Thymus (tissue), 11 donors: ENCODE measurements at regions not wholly inside any gene's neighbourhood (a gene's known extent, or its start where the extent isn't known, plus 50 kb on each side); places are given as distances from the start of the nearest gene placed in this dataset.

Source experiments
- DNase-seq, 9 donors: peaks; one replicate each; pipeline ENCODE4 v3.0.0-alpha.2; 2013; ENCODE audit warnings: low spot score in 9 of 9, low read depth in 6 of 9, missing footprints in 1 of 9
- H3K27ac ChIP-seq, 2 donors: one replicate each; pipeline ENCODE4 v1.5.1; 2013; ENCODE audit warnings: control low read depth in 1 of 2, low read depth in 1 of 2, low read length in 1 of 2, mild to moderate bottlenecking in 1 of 2, moderate library complexity in 1 of 2
- H3K27me3 ChIP-seq, 2 donors: one replicate each; pipeline ENCODE4 v1.5.1; 2013; ENCODE audit warnings: low read length in 1 of 2; ENCODE audit not compliant: control insufficient read depth in 2 of 2, insufficient read depth in 1 of 2
- H3K36me3 ChIP-seq, 2 donors: one replicate each; pipeline ENCODE4 v1.5.1; 2013; ENCODE audit warnings: low read length in 1 of 2, mild to moderate bottlenecking in 1 of 2, moderate library complexity in 1 of 2; ENCODE audit not compliant: control insufficient read depth in 2 of 2, insufficient read depth in 2 of 2
- H3K4me1 ChIP-seq, 2 donors: one replicate each; pipeline ENCODE4 v1.5.1; 2013; ENCODE audit warnings: low read length in 2 of 2; ENCODE audit not compliant: control insufficient read depth in 2 of 2, insufficient read depth in 2 of 2
- H3K4me3 ChIP-seq, 2 donors: one replicate each; pipeline ENCODE4 v1.5.1; 2013; ENCODE audit warnings: low read length in 2 of 2, control low read depth in 1 of 2, mild to moderate bottlenecking in 1 of 2
- H3K9me3 ChIP-seq, 2 donors: one replicate each; pipeline ENCODE4 v1.5.1; 2013; ENCODE audit warnings: low read length in 1 of 2, mild to moderate bottlenecking in 1 of 2; ENCODE audit not compliant: control insufficient read depth in 2 of 2, insufficient read depth in 1 of 2
- WGBS: extraction: QIAGEN DNeasy Blood & Tissue Kit; methylation state at CpG from one replicate; pipeline ENCODE4 v1.1.7; 2013; 5-methylcytosine and 5-hydroxymethylcytosine counted together
- donor health status: healthy.

DNA sequence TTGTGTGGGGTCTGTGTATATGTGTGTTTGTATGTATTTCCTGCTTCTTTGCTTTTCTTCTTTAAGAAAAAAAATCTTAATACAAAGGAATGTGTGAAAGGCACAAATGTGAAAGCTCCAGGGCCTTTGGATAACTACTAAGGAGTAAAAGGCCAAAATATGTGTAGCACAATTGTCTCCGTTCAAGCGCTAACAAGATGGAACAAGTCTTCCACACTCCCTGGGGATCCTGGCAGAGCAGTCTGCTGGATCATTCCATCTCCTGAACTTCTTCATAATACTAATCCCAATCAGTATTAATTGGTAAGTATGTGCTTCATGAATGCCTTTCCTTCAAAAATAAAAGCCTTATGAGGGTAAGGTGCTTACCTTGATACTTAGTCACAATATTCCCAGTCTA lies 462.5 kb upstream of the TBX3 start:
- no peak overlapping the region for H3K4me3 ChIP-seq
- no peaks in the 10 kb centered on the region for H3K9me3 ChIP-seq
- H3K27me3 ChIP-seq, result no peaks in the 10 kb centered on the region
- WGBS, result 96% methylated on average over 2 of the region's 2 CpGs
- DNase-seq, result no peak
- H3K36me3 ChIP-seq, result no peaks in the 10 kb centered on the region
- H3K27ac ChIP-seq, result no peak overlapping the region
- no peaks in the 10 kb centered on the region for H3K4me1 ChIP-seq

DNA sequence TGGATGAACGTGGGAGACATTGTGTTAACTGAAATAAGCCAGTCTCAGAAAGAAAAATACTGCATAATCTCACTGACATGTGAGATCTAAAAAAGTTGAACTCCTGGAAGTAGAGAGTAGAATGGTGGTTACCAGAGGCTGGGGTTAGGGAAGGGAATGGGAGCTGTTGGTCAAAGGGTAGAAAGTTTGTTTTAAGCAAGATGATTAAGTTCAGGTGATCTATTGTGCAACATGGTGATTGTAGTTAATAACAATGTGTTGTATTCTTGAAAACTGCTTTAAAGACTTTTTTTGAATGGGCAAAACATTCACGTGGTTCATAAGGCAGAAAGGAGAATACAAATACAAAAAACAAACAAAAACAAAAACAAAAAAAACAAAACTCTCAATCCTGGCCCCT lies 460.4 kb upstream of the TBX3 start:
- Histone ChIP-seq H3K27me3 (no peaks in the 10 kb centered on the region), H3K27ac (no peak overlapping the region), H3K4me1 (no peaks in the 10 kb centered on the region), H3K36me3 (no peaks in the 10 kb centered on the region), H3K9me3 (no peaks in the 10 kb centered on the region), H3K4me3 (no peak overlapping the region)
- no peak for DNase-seq
- 55% methylated on average over 2 of the region's 2 CpGs for WGBS

DNA sequence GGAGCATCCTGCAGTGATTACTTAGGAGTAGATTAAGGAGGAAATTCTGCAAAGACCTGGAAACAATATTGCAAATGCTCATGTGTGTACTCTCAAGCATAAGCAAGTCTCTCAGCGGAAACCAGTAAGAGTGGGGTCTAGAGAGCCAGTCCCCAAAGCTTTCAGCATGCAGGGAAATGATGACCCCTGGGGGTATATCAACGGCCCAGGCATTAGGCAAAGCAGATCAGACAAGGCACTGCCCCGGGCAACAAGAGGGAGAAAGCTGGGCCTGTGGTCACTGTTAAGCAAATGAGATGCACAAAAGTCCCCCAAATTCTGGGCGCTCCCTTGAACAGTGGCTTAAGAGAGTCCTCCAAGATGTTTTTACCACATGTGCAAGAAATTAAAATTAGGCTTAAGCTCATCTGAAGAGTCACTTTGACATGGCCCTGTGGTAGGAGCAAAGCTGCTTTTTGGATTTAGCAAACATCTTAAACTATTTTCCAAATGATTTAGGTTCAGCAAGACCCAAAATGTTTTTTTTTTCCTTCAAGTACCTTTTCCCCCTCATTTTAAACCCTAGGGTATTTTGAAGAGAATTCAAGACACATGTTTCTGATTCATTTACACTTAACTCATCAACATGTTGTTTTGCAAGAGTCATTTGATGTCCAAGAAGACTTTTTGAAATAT lies 457.1 kb upstream of the TBX3 start:
- Histone ChIP-seq H3K4me3 (no peak overlapping the region), H3K9me3 (no peaks in the 10 kb centered on the region), H3K27ac (no peak overlapping the region), H3K27me3 (no peaks in the 10 kb centered on the region), H3K4me1 (no peaks in the 10 kb centered on the region), H3K36me3 (no peaks in the 10 kb centered on the region)
- WGBS, result 79% methylated on average over 4 of the region's 4 CpGs
- no peak for DNase-seq

DNA sequence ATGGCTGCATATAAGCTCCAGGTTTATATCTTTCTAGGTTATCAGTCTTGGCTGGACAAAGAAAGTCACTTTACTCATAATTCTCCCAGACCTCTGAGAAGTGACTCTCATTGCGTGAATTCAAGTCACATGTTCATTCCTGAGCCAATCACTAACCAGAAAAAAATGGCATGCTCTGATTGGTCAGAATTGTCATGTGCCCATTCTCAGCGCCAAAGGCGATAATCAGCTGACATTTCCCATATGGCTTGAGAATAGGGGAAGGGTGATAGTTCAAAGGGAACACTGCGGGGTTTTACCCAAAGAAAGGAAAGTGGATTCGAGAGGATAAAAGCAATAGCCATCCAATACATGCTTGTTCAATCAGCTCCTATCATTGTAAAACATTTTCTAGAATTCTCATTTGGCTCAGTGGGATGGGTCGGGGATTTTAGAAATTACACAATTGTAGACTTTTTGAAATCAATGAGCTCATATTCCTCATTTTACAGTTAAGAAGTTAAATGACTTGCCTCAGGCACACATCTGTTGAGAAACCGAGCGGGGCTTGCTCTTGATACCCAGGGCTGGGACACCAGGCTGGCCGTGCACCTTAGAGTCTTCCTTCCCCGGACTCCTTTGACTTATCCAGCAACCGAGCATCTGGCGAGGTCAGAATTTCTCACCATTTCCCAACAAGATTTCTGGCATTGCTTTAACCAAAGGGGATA lies 454.0 kb upstream of the TBX3 start:
- Histone ChIP-seq H3K4me1 (no peaks in the 10 kb centered on the region), H3K9me3 (no peaks in the 10 kb centered on the region), H3K36me3 (no peaks in the 10 kb centered on the region), H3K27me3 (no peaks in the 10 kb centered on the region), H3K27ac (no peak overlapping the region), H3K4me3 (no peak overlapping the region)
- no peak for DNase-seq
- WGBS, result 84% methylated on average over 12 of the region's 12 CpGs

DNA sequence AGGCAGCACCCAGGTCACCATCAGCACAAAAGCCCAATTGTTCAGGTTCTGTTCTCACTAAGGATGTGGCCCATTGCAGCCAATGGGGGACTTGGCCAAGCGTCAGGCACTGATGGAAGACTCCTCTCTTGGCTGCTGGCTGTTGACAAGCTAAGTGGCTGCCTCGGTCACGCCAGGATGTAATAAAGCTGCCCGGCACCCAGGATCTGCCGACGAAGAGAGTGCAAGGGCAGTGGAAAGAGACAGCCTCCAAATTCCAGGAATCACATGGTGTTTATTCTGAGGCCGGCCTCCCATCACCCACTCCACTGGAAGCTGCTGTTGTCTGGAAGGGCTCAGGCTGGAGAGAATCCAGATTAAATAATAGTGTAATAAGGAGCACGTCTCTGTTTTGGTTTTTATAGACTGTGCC lies 451.8 kb upstream of the TBX3 start:
- no peak overlapping the region for H3K27ac ChIP-seq
- H3K27me3 ChIP-seq, result no peaks in the 10 kb centered on the region
- no peaks in the 10 kb centered on the region for H3K9me3 ChIP-seq
- no peaks in the 10 kb centered on the region for H3K4me1 ChIP-seq
- no peaks in the 10 kb centered on the region for H3K36me3 ChIP-seq
- no peak overlapping the region for H3K4me3 ChIP-seq
- 63% methylated on average over 8 of the region's 8 CpGs for WGBS
- DNase-seq, result no peak

DNA sequence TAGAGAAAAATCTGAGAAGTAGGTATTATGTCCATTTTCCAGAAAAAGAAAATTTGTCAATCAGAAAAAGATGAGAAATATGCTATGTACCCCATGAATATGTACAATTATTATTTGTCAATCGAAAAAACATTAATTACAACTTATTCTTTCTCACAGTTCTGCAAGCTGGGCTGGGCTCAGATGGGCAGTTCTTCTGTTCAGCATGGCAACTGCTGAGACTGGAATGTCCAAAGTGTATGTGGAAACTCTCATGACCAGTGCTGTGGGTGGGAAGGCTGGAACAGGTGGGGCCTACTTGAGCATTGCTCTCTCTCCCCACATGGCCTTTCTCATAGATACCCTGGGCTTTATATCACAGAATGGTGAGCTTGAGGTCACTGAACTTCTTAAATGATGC lies 450.3 kb upstream of the TBX3 start:
- Histone ChIP-seq H3K4me1 (no peaks in the 10 kb centered on the region), H3K9me3 (no peaks in the 10 kb centered on the region), H3K36me3 (no peaks in the 10 kb centered on the region), H3K27me3 (no peaks in the 10 kb centered on the region), H3K27ac (no peak overlapping the region), H3K4me3 (no peak overlapping the region)
- 78% methylated on average over 1 of the region's 1 CpG for WGBS
- DNase-seq, result no peak

DNA sequence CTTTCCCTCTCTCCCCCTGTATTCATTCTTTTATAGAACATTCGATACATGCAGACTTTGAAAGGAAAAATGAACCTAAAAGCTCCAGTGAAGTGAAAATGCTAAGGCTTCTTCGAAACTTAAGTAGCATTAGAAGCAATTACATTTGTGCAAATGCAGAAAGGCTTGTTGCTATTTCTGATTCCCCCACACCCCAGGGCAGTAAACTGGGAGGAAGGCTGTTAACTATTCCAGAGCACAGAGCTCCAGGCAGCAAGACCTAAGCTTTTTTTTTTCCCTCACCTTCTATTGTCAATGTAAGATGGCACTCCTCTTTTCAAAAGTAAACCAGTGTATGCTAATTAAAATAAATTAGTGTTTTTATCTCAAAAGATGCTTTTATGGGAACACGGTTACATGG lies 448.9 kb upstream of the TBX3 start:
- WGBS, result 89% methylated on average over 3 of the region's 3 CpGs
- Histone ChIP-seq H3K36me3 (no peaks in the 10 kb centered on the region), H3K27ac (no peak overlapping the region), H3K4me3 (no peak overlapping the region), H3K27me3 (no peaks in the 10 kb centered on the region), H3K4me1 (no peaks in the 10 kb centered on the region), H3K9me3 (no peaks in the 10 kb centered on the region)
- DNase-seq, result no peak

DNA sequence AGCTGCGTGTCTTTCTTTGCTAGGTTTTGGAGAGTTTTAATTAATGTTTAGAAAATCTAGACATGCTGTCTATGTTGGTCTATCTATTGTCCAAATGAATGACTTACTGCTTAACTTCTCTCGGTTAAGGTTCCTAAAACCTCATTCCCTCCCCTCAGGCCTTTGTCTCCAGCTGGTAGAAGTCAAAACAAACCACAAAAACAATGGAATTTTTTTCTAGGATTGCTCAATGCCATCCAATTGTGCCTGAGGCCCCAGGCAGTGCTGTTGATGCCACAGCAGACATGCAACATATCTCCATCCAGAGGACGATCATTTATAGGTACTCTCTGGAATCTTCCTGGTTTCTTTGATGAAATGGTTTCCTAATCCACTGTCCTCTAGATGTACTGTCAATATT lies 448.2 kb upstream of the TBX3 start:
- WGBS, result 35% methylated on average over 3 of the region's 3 CpGs

DNA sequence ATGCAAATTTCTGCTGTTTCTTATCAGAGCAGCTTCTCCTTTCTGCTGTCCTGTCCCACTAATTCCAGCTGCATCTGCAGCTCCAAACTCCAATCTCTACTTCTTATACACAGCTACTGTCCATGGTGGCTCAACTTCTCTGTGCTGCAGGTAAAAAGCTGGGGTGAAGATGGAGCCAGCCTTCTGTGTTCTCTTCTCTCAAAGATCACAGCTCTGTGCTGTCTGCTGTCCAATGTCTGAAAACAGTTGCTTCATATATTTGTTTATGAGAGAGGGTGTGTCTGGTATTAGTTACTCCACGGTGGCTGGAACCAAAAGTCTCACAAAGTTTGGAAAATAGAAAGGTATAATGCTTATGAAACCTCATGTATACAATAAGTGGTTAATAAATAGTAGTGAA lies 445.8 kb upstream of the TBX3 start:
- 93% methylated on average over 1 of the region's 1 CpG for WGBS
- no peak overlapping the region for H3K4me3 ChIP-seq
- H3K27me3 ChIP-seq, result no peaks in the 10 kb centered on the region
- no peaks in the 10 kb centered on the region for H3K9me3 ChIP-seq
- no peaks in the 10 kb centered on the region for H3K4me1 ChIP-seq
- no peak for DNase-seq
- no peaks in the 10 kb centered on the region for H3K36me3 ChIP-seq
- no peak overlapping the region for H3K27ac ChIP-seq

More for the DNA sequence above, 448.2 kb upstream of the TBX3 start:
- H3K4me1 ChIP-seq, result no peaks in the 10 kb centered on the region
- DNase-seq, result no peak
- H3K27ac ChIP-seq, result no peak overlapping the region
- no peak overlapping the region for H3K4me3 ChIP-seq
- H3K9me3 ChIP-seq, result no peaks in the 10 kb centered on the region
- H3K36me3 ChIP-seq, result no peaks in the 10 kb centered on the region
- H3K27me3 ChIP-seq, result no peaks in the 10 kb centered on the region
